Peyer's patch (tissue), 4 donors: ENCODE measurements at regions not wholly inside any gene's neighbourhood (a gene's known extent, or its start where the extent isn't known, plus 50 kb on each side); places are given as distances from the start of the nearest gene placed in this dataset.

Experiments
- POLR2A ChIP-seq, 2 donors: fragments of 450-650 bp; IDR thresholded peaks; one replicate each; pipeline ENCODE4 v1.5.1; 2017; ENCODE audit warnings: antibody characterized with exemption in 2 of 2, mild to moderate bottlenecking in 2 of 2, moderate library complexity in 2 of 2
- TF ChIP-seq, protein P1 (sequence below), 6 experiments: fragments of 450-650 bp in 4 of 6; fragments of 200-600 bp in 2 of 6; sonication (generic) in 1 of 6; IDR thresholded peaks; one replicate each; pipeline ENCODE4 v1.5.1; 2017 to 2019; ENCODE audit warnings: antibody characterized with exemption in 6 of 6, mild to moderate bottlenecking in 3 of 6, moderate library complexity in 1 of 6

DNA sequence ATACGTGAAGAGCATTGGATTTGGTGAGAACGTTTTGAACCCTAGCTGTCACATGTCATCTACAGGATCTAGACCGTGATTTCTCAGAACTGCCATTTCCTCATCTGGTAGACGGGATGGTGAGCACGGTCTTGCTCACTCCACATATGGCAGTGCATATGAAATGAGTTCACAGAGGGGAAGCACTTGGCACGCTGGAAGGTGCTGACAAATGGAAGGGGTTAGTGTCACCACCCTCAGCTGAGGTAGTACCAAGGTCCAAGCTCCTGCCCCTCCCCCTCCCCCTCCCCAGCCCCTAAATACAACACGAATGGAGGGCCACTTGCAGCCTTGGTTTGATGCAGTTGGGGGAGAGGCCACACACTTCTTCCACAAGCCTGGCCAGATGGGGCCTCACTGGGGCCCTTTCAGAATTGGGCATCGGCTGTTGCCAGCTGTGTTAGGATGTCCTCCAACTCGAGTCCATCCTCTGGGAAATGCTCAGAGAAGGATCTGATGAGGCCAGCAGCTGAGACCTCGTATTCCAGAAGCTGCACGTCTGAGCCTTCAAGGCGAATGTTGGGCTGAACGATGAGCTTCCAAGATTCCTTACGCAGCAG, 322.4 kb downstream of the ANXA1 start:
- TF ChIP-seq, protein P1, sequence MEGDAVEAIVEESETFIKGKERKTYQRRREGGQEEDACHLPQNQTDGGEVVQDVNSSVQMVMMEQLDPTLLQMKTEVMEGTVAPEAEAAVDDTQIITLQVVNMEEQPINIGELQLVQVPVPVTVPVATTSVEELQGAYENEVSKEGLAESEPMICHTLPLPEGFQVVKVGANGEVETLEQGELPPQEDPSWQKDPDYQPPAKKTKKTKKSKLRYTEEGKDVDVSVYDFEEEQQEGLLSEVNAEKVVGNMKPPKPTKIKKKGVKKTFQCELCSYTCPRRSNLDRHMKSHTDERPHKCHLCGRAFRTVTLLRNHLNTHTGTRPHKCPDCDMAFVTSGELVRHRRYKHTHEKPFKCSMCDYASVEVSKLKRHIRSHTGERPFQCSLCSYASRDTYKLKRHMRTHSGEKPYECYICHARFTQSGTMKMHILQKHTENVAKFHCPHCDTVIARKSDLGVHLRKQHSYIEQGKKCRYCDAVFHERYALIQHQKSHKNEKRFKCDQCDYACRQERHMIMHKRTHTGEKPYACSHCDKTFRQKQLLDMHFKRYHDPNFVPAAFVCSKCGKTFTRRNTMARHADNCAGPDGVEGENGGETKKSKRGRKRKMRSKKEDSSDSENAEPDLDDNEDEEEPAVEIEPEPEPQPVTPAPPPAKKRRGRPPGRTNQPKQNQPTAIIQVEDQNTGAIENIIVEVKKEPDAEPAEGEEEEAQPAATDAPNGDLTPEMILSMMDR (IDR thresholded peaks at IDR 0.05) = no peak
- TF ChIP-seq POLR2A (IDR thresholded peaks at IDR 0.05) = no peak
